ENCODE measurements at regions not wholly inside any gene's neighbourhood (a gene's known extent, or its start where the extent isn't known, plus 50 kb on each side); places are given as distances from the start of the nearest gene placed in this dataset.
"Not testable (repeated sequence)": the region's sequence is repeated elsewhere in the genome, so short reads cannot be mapped to it uniquely, and the experiment has no call there.

GRCh38 chr13:24931450-24932251, 164.3 kb upstream of the PABPC3 start:
- no peak for DNase-seq (ENCODE audit: low spot score)

- not testable (repeated sequence) for DNase-seq (ENCODE audit: low spot score)
Observed at GRCh38 chr13:24933106-24934023, 162.6 kb upstream of the PABPC3 start.

GRCh38 chr13:24934024-24934385, 161.9 kb upstream of the PABPC3 start:
- not testable (repeated sequence) for DNase-seq (ENCODE audit: low spot score)

GRCh38 chr13:24938966-24939365, 157.0 kb upstream of the PABPC3 start:
- DNase-seq (ENCODE audit: low spot score) = no peak

GRCh38 chr13:24941023-24941713, 154.8 kb upstream of the PABPC3 start:
- DNase-seq (ENCODE audit: low spot score) = not testable (repeated sequence)

GRCh38 chr13:24943136-24943535, 152.8 kb upstream of the PABPC3 start:
- DNase-seq (ENCODE audit: low spot score) = no peak

- not testable (repeated sequence) for DNase-seq (ENCODE audit: low spot score)
Observed at GRCh38 chr13:24944073-24944472, 151.9 kb upstream of the PABPC3 start.

GRCh38 chr13:24948977-24949376, 147.0 kb upstream of the PABPC3 start:
- DNase-seq (ENCODE audit: low spot score) = peak; percentile 17

GRCh38 chr13:24950611-24951010, 145.3 kb upstream of the PABPC3 start:
- not testable (repeated sequence) for DNase-seq (ENCODE audit: low spot score)

- not testable (repeated sequence) for DNase-seq (ENCODE audit: low spot score)
Observed at GRCh38 chr13:24967970-24968369, 128.0 kb upstream of the PABPC3 start.

- peak; percentile 23 for DNase-seq (ENCODE audit: low spot score)
Observed at GRCh38 chr13:24968416-24968815, 127.5 kb upstream of the PABPC3 start.

- DNase-seq (ENCODE audit: low spot score) = not testable (repeated sequence)
Observed at GRCh38 chr13:24973102-24973501, 122.8 kb upstream of the PABPC3 start.

- not testable (repeated sequence) for DNase-seq (ENCODE audit: low spot score)
Observed at GRCh38 chr13:24981181-24981803, 114.6 kb upstream of the PABPC3 start.

GRCh38 chr13:24982333-24982999, 113.5 kb upstream of the PABPC3 start:
- no peak for DNase-seq (ENCODE audit: low spot score)

- no peak for DNase-seq (ENCODE audit: low spot score)
Observed at GRCh38 chr13:24983094-24983493, 112.8 kb upstream of the PABPC3 start.

- DNase-seq (ENCODE audit: low spot score) = no peak
Observed at GRCh38 chr13:24984134-24984533, 111.8 kb upstream of the PABPC3 start.

- DNase-seq (ENCODE audit: low spot score) = no peak
Observed at GRCh38 chr13:24985107-24985506, 110.8 kb upstream of the PABPC3 start.

- DNase-seq (ENCODE audit: low spot score) = no peak
Observed at GRCh38 chr13:24985896-24986295, 110.0 kb upstream of the PABPC3 start.

- DNase-seq (ENCODE audit: low spot score) = no peak
Observed at GRCh38 chr13:24986826-24987225, 109.1 kb upstream of the PABPC3 start.

- DNase-seq (ENCODE audit: low spot score) = not testable (repeated sequence)
Observed at GRCh38 chr13:24989959-24990358, 106.0 kb upstream of the PABPC3 start.

- DNase-seq (ENCODE audit: low spot score) = not testable (repeated sequence)
Observed at GRCh38 chr13:24992946-24993345, 103.0 kb upstream of the PABPC3 start.
